GM12878 (cell line): ENCODE measurements at regions not wholly inside any gene's neighbourhood (a gene's known extent, or its start where the extent isn't known, plus 50 kb on each side); places are given as distances from the start of the nearest gene placed in this dataset.

Experiments used
- ATAC-seq: fragments of 200-7000 bp; cut with Tn5 transposase; 3 replicates; pipeline ENCODE4 v1.9.1; 2020; ENCODE audit warnings: mild to moderate bottlenecking, moderate library complexity
- BruUV-seq: library from RNA; stranded (reverse); fragments of 400-500 nt; replicated peaks from 2 replicates; lab custom pipeline; 2021; lab: Mats Ljungman, UMichigan
- CTCF ChIA-PET: fragments of 300-600 bp; sonication (Branson Sonifier 250); formaldehyde crosslinking; extraction: SDS; loops from one replicate; lab custom pipeline; 2021; ENCODE audit warnings: inconsistent platforms; lab: Yijun Ruan, JAX
- POLR2A ChIA-PET: fragments of 350-600 bp; formaldehyde crosslinking; extraction: SDS; loops from one replicate; lab custom pipeline; 2021; ENCODE audit warnings: inconsistent platforms; lab: Charles Lee
- RAD21 ChIA-PET: fragments of 300-600 bp; sonication (Branson Sonifier 250); formaldehyde crosslinking; loops from one replicate; lab custom pipeline; 2023; ENCODE audit warnings: antibody characterized with exemption; ENCODE audit not compliant: unreplicated experiment; lab: Charles Lee
- SMC1A ChIA-PET: fragments of 300-600 bp; sonication (Branson Sonifier 250); formaldehyde crosslinking; loops from one replicate; lab custom pipeline; 2023; ENCODE audit not compliant: unreplicated experiment, uncharacterized antibody; lab: Charles Lee
- DNase-seq: peaks from one replicate; pipeline ENCODE4 v3.0.0-alpha.2; 2011; ENCODE audit warnings: low read depth, low spot score
- FAIRE-seq: peaks from 3 replicates; lab custom pipeline; 2011; peaks lifted over from hg19 to GRCh38; lab: Jason Lieb, UNC
- H2AFZ ChIP-seq: 2 replicates; pipeline ENCODE4 v1.6.0; 2011; ENCODE audit warnings: low read depth, low read length, control low read depth; ENCODE audit not compliant: control insufficient read depth
- H3K27ac ChIP-seq: 2 replicates; pipeline ENCODE4 v1.5.1; 2011; ENCODE audit warnings: control low read depth; ENCODE audit not compliant: control insufficient read depth, insufficient read depth
- H3K27me3 ChIP-seq, 2 experiments: replicated peaks in 1 of 2; 2 replicates each; pipeline versions ENCODE4 v1.6.0 to v1.6.1; 2011; ENCODE audit warnings: low read length in 1 of 2; ENCODE audit not compliant: control insufficient read depth in 2 of 2, insufficient read depth in 2 of 2
- H3K36me3 ChIP-seq, 2 experiments: 2 replicates each; pipeline ENCODE4 v1.5.1; 2011; ENCODE audit warnings: low read length in 1 of 2; ENCODE audit not compliant: control insufficient read depth in 2 of 2, insufficient read depth in 2 of 2
- H3K4me1 ChIP-seq: 2 replicates; pipeline ENCODE4 v1.6.1; 2011; ENCODE audit warnings: mild to moderate bottlenecking, low read length, moderate library complexity, mixed read lengths; ENCODE audit not compliant: control insufficient read depth, insufficient read depth
- H3K4me2 ChIP-seq: 2 replicates; pipeline ENCODE4 v1.6.0; 2011; ENCODE audit warnings: control low read depth; ENCODE audit not compliant: control insufficient read depth, insufficient read depth
- H3K4me3 ChIP-seq: fragments of 200-600 bp; sonication (generic); 2 replicates; pipeline ENCODE4 v1.5.1; 2016
- H3K79me2 ChIP-seq: 2 replicates; pipeline ENCODE4 v1.6.0; 2011; ENCODE audit warnings: low read length; ENCODE audit not compliant: control insufficient read depth, insufficient read depth
- H3K9ac ChIP-seq: 2 replicates; pipeline ENCODE4 v1.8.0; 2011; ENCODE audit warnings: low read length, control low read depth, mixed read lengths; ENCODE audit not compliant: control insufficient read depth, insufficient read depth
- H3K9me3 ChIP-seq: replicated peaks from 3 replicates; pipeline ENCODE4 v1.5.1; 2011; ENCODE audit warnings: mild to moderate bottlenecking, low read length; ENCODE audit not compliant: control insufficient read depth, insufficient read depth
- H4K20me1 ChIP-seq: 2 replicates; pipeline ENCODE4 v1.6.0; 2011; ENCODE audit not compliant: control insufficient read depth, insufficient read depth
- CEBPB ChIP-seq, 2 experiments: fragments of 150-350 bp in 1 of 2; IDR thresholded peaks; 2 replicates each; pipeline ENCODE4 v1.6.1; 2012 to 2014; ENCODE audit warnings: low read depth in 2 of 2, low read length in 2 of 2, borderline replicate concordance in 1 of 2, inconsistent platforms in 1 of 2
- CHD2 ChIP-seq: IDR thresholded peaks from 2 replicates; pipeline ENCODE4 v1.6.1; 2011; ENCODE audit warnings: low read depth, low read length, improper control_type of control experiment, borderline replicate concordance
- EGR1 ChIP-seq, 2 experiments: IDR thresholded peaks; 1 replicate in 1 of 2; 2 replicates in 1 of 2; pipeline ENCODE4 v1.6.1; 2011 to 2012; ENCODE audit warnings: low read depth in 2 of 2, low read length in 2 of 2, borderline replicate concordance in 1 of 2, mild to moderate bottlenecking in 1 of 2, moderate library complexity in 1 of 2
- GATAD2B ChIP-seq: fragments of 450-650 bp; conservative IDR thresholded peaks from 2 replicates; pipeline ENCODE4 v1.6.1; 2017; ENCODE audit warnings: low read depth, mild to moderate bottlenecking, moderate library complexity
- HCFC1 ChIP-seq: fragments of 150-350 bp; IDR thresholded peaks from 2 replicates; pipeline ENCODE4 v1.6.1; 2014; ENCODE audit warnings: low read length
- JUND ChIP-seq: IDR thresholded peaks from 2 replicates; pipeline ENCODE4 v1.6.1; 2012; ENCODE audit warnings: low read depth, mild to moderate bottlenecking, low read length, improper control_type of control experiment, moderate library complexity
- MEF2A ChIP-seq: IDR thresholded peaks from 2 replicates; pipeline ENCODE4 v1.6.1; 2011; ENCODE audit warnings: low read depth, mild to moderate bottlenecking, low read length, moderate library complexity; ENCODE audit not compliant: insufficient read depth
- NRF1 ChIP-seq: conservative IDR thresholded peaks from 2 replicates; pipeline ENCODE4 v1.6.1; 2011; ENCODE audit warnings: mild to moderate bottlenecking, low read depth, low read length, improper control_type of control experiment
- PAX8 ChIP-seq: fragments of 450-650 bp; IDR thresholded peaks from 2 replicates; pipeline ENCODE4 v1.6.1; 2017; ENCODE audit warnings: mild to moderate bottlenecking, moderate library complexity
- PML ChIP-seq: IDR thresholded peaks from 2 replicates; pipeline ENCODE4 v1.6.1; 2012; ENCODE audit warnings: low read length, inconsistent platforms
- RAD21 ChIP-seq: IDR thresholded peaks from 2 replicates; pipeline ENCODE4 v1.6.1; 2011; ENCODE audit warnings: mild to moderate bottlenecking, low read depth, low read length, moderate library complexity; ENCODE audit not compliant: insufficient read depth
- ZNF207 ChIP-seq: fragments of 450-650 bp; IDR thresholded peaks from 2 replicates; pipeline ENCODE4 v1.6.1; 2014; ENCODE audit warnings: antibody characterized with exemption, mild to moderate bottlenecking, borderline replicate concordance
- ZSCAN29 ChIP-seq: fragments of 450-650 bp; IDR thresholded peaks from 2 replicates; pipeline ENCODE4 v1.6.1; 2017; ENCODE audit warnings: mild to moderate bottlenecking, moderate library complexity
- WGBS: methylation state at CpG from one replicate; pipeline ENCODE4 v1.1.6; 2016; ENCODE audit warnings: low lambda C conversion rate; ENCODE audit not compliant: insufficient replicate concordance, insufficient coverage; ENCODE audit errors: missing lambda C conversion rate; 5-methylcytosine and 5-hydroxymethylcytosine counted together
- in situ Hi-C: fragments of 300-500 bp; cut with MboI; formaldehyde crosslinking; loops from 9 replicates; pipeline ENCODE4 v1.14.3; 2018; ENCODE audit warnings: mixed read lengths
- intact Hi-C: fragments of 100-400 bp; cut with micrococcal nuclease; formaldehyde crosslinking; loops from one replicate; pipeline ENCODE4 v1.14.2; 2022; ENCODE audit not compliant: unreplicated experiment
- TF ChIP-seq, protein P1 (sequence below): IDR thresholded peaks from 2 replicates; pipeline ENCODE4 v1.6.1; 2011; ENCODE audit warnings: low read depth, mild to moderate bottlenecking, low read length, moderate library complexity, borderline replicate concordance; ENCODE audit errors: extremely low read depth
- TF ChIP-seq, protein P2 (sequence below): fragments of 450-650 bp; IDR thresholded peaks from 2 replicates; pipeline ENCODE4 v1.6.1; 2017; ENCODE audit warnings: antibody characterized with exemption, mild to moderate bottlenecking, moderate library complexity

DNA sequence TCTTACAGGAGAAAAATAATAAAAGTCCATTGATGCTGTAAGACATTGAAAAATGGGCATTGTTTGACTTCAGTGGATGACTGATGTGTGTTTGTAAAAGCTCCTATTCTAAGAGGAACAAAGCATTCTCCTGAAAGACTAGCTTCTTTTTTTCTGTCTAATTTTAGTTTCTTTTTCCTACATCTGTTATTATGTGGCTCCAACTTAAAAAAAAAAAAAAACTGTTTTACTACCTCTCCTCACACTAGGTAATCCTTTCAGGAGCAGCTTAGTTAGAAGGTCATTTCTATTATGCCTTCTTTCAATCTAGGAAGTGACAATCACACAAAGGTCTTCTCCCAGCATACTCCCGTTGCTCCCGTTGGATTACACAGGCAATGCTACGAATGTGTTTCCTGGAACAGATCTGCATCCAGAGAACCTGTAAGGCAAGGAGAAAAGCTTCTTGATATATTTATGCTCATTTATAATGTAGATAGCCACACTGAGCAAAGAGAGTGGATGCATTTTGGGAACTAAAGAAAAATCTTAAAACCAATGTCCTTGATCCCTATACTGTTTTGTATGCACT is 595.1 kb upstream of the CCDC179 start:
- Histone ChIP-seq H3K4me3 (no peak overlapping the region), H3K4me1 (no peaks in the 10 kb centered on the region), H3K79me2 (no peaks in the 10 kb centered on the region), H4K20me1 (no peaks in the 10 kb centered on the region), H3K9me3 (no peaks in the 10 kb centered on the region), H3K9ac (no peak overlapping the region), H3K36me3 (no peaks in the 10 kb centered on the region), H2AFZ (no peak overlapping the region), H3K27me3 (no peaks in the 10 kb centered on the region), H3K27ac (no peak overlapping the region), H3K4me2 (no peak overlapping the region)
- ATAC-seq: no peak
- intact Hi-C loops (no loop called here), in situ Hi-C loops (no loop called here)
- no peak for DNase-seq
- CTCF ChIA-PET: interaction anchor here (0.8 kb wide), 1 partner anchor 580 kb away, joined by 4 read pairs; no protein-coding TSS in a partner anchor
- RAD21 ChIA-PET: no interaction called here
- TF ChIP-seq, protein P1, sequence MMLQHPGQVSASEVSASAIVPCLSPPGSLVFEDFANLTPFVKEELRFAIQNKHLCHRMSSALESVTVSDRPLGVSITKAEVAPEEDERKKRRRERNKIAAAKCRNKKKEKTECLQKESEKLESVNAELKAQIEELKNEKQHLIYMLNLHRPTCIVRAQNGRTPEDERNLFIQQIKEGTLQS: no peak
- TF ChIP-seq ZSCAN29: no peak
- no peak for TF ChIP-seq RAD21
- TF ChIP-seq JUND: no peak
- TF ChIP-seq CHD2: no peak
- POLR2A ChIA-PET: no interaction called here
- WGBS: 34% methylated on average over 3 of the region's 3 CpGs
- no peak for FAIRE-seq
- SMC1A ChIA-PET: interaction anchor here (1.0 kb wide), 1 partner anchor 15 kb away, joined by 3 read pairs; no protein-coding TSS in a partner anchor
- BruUV-seq: no TSS peak

DNA sequence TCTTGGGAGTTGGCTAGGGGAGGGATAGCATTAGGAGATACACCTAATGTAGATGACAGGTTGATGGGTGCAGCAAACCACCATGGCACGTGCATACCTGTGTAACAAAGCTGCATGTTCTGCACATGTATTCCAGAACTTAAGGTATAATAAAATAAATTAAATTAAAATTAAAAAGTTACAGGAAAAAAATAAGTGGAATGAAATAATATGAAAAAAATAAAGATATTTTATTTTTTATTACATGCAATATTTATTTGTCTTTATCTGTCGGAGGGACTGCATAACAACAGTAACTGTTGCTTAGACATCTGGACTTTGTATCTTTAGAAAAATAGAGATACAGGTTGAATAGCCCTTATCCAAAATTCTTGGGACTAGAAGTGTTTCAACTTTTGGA is 597.4 kb upstream of the CCDC179 start:
- no peak overlapping the region for H2AFZ ChIP-seq
- H3K4me1 ChIP-seq: no peaks in the 10 kb centered on the region
- no peaks in the 10 kb centered on the region for H3K9me3 ChIP-seq
- no peak overlapping the region for H3K4me2 ChIP-seq
- BruUV-seq: no TSS peak
- ChIA-PET RAD21 (no interaction called here), CTCF (no interaction called here), POLR2A (no interaction called here)
- ATAC-seq: no peak
- H3K27me3 ChIP-seq: no peaks in the 10 kb centered on the region
- DNase-seq: no peak
- H3K79me2 ChIP-seq: no peaks in the 10 kb centered on the region
- H3K4me3 ChIP-seq: no peak overlapping the region
- in situ Hi-C loops: no loop called here
- no peak overlapping the region for H3K9ac ChIP-seq
- 50% methylated on average over 2 of the region's 2 CpGs for WGBS
- H3K27ac ChIP-seq: no peak overlapping the region
- TF ChIP-seq RAD21: no peak
- TF ChIP-seq CEBPB (IDR thresholded peaks at IDR 0.05; ENCODE audit: borderline replicate concordance in 1 of 2, low read depth in 2 of 2, low read length in 2 of 2): no peak
- no peak for TF ChIP-seq NRF1
- no peak for TF ChIP-seq ZNF207
- TF ChIP-seq MEF2A: no peak
- TF ChIP-seq EGR1 (IDR thresholded peaks at IDR 0.05; ENCODE audit: borderline replicate concordance in 1 of 2, low read depth in 2 of 2, low read length in 2 of 2): no peak
- no peak for TF ChIP-seq GATAD2B
- TF ChIP-seq HCFC1: no peak
- no peak for TF ChIP-seq PML
- TF ChIP-seq PAX8: no peak
- TF ChIP-seq, protein P2, sequence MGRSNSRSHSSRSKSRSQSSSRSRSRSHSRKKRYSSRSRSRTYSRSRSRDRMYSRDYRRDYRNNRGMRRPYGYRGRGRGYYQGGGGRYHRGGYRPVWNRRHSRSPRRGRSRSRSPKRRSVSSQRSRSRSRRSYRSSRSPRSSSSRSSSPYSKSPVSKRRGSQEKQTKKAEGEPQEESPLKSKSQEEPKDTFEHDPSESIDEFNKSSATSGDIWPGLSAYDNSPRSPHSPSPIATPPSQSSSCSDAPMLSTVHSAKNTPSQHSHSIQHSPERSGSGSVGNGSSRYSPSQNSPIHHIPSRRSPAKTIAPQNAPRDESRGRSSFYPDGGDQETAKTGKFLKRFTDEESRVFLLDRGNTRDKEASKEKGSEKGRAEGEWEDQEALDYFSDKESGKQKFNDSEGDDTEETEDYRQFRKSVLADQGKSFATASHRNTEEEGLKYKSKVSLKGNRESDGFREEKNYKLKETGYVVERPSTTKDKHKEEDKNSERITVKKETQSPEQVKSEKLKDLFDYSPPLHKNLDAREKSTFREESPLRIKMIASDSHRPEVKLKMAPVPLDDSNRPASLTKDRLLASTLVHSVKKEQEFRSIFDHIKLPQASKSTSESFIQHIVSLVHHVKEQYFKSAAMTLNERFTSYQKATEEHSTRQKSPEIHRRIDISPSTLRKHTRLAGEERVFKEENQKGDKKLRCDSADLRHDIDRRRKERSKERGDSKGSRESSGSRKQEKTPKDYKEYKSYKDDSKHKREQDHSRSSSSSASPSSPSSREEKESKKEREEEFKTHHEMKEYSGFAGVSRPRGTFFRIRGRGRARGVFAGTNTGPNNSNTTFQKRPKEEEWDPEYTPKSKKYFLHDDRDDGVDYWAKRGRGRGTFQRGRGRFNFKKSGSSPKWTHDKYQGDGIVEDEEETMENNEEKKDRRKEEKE: no peak
- TF ChIP-seq, all 136 proteins: peak for 0
- SMC1A ChIA-PET: no interaction called here
- intact Hi-C loops: no loop called here
- Histone ChIP-seq H4K20me1 (no peaks in the 10 kb centered on the region), H3K36me3 (no peaks in the 10 kb centered on the region)
- FAIRE-seq: no peak
